ENCODE measurements at regions not wholly inside any gene's neighbourhood (a gene's known extent, or its start where the extent isn't known, plus 50 kb on each side); places are given as distances from the start of the nearest gene placed in this dataset.
"Not testable (repeated sequence)": the region's sequence is repeated elsewhere in the genome, so short reads cannot be mapped to it uniquely, and the experiment has no call there.

DNA sequence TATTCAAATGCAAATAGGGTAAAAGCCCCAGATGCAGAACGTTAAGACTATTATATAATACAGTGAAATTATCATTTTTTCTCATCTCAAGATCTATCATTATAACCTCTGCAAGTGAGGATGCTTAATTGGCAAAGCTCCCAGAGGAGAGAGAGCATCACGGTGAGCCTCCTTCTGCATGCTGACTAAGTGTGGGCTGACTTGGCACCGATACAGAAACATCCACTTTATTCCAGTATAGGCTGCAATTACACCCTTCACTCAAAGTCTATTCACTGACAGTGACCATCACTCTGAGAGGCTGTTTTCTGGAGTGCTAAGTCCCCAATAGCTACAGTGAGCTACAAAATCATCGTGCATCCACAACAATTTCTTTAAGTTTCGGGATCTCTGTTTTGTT lies 171.1 kb upstream of the NBPF9 start:
- not testable (repeated sequence) for H3K4me3 ChIP-seq (ENCODE audit: low read depth in 1 of 2, low read length in 2 of 2); H3K27me3 ChIP-seq (ENCODE audit: control insufficient read depth in 1 of 2, insufficient read depth in 2 of 2, low read length in 2 of 2); H3K4me1 ChIP-seq (ENCODE audit: control insufficient read depth in 2 of 2, insufficient read depth in 2 of 2, low read length in 1 of 2); H3K9me3 ChIP-seq (ENCODE audit: control insufficient read depth in 2 of 2, insufficient read depth in 1 of 2, low read depth in 1 of 2, low read length in 1 of 2); H3K27ac ChIP-seq (ENCODE audit: low read depth in 2 of 2, low read length in 1 of 2); H3K36me3 ChIP-seq (ENCODE audit: control insufficient read depth in 2 of 2, insufficient read depth in 2 of 2, low read length in 1 of 2)
- 79 to 95% methylated on average over 2 of the region's 5 CpGs for WGBS, 2 donors

DNA sequence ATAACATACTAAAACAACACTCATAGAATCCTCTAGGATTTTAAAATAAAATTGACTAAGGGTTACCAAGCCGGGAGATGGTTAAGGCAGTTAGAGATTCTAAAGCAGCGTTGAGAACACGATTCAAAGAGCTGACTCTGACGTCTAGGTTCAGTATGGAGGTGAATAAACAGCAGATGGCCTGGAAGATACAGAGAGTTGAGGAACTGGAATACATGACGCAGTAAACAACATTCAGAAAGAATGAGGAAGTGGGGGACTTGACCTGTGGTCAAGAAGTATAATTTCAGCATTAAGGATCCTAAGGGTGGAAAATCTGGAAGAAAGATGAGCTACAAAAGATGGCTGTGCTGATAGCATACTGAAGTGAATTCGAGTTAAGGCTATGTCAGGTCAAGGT lies 172.5 kb upstream of the NBPF9 start:
- not testable (repeated sequence) for H3K9me3 ChIP-seq (ENCODE audit: control insufficient read depth in 2 of 2, insufficient read depth in 1 of 2, low read depth in 1 of 2, low read length in 1 of 2); H3K27ac ChIP-seq (ENCODE audit: low read depth in 2 of 2, low read length in 1 of 2); H3K27me3 ChIP-seq (ENCODE audit: control insufficient read depth in 1 of 2, insufficient read depth in 2 of 2, low read length in 2 of 2); H3K4me3 ChIP-seq (ENCODE audit: low read depth in 1 of 2, low read length in 2 of 2); H3K36me3 ChIP-seq (ENCODE audit: control insufficient read depth in 2 of 2, insufficient read depth in 2 of 2, low read length in 1 of 2); H3K4me1 ChIP-seq (ENCODE audit: control insufficient read depth in 2 of 2, insufficient read depth in 2 of 2, low read length in 1 of 2)
- no CpG with 5 or more reads among the region's 6 CpGs for WGBS, 2 donors

DNA sequence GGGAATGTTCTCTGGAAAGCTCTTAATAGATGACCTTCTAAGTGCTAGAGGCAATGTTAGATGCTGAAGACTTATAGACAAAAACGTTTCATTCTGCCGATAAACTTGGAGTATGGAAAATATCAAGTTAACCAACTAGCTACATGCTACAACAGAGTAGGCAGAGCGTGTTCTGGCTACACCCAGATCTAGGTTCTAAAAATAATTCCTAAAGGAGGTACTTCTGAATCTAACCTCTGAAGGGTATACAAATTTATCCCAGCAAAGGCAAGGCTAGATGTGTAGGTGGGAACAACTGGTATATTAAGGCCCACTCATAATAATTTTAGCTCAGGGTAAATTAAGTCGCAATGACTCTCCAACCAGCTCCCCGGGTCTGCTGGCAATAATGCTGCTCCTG lies 173.1 kb upstream of the NBPF9 start:
- not testable (repeated sequence) for H3K27ac ChIP-seq (ENCODE audit: low read depth in 2 of 2, low read length in 1 of 2); H3K4me3 ChIP-seq (ENCODE audit: low read depth in 1 of 2, low read length in 2 of 2); H3K9me3 ChIP-seq (ENCODE audit: control insufficient read depth in 2 of 2, insufficient read depth in 1 of 2, low read depth in 1 of 2, low read length in 1 of 2); H3K4me1 ChIP-seq (ENCODE audit: control insufficient read depth in 2 of 2, insufficient read depth in 2 of 2, low read length in 1 of 2); H3K27me3 ChIP-seq (ENCODE audit: control insufficient read depth in 1 of 2, insufficient read depth in 2 of 2, low read length in 2 of 2); H3K36me3 ChIP-seq (ENCODE audit: control insufficient read depth in 2 of 2, insufficient read depth in 2 of 2, low read length in 1 of 2)
- no CpG with 5 or more reads among the region's 5 CpGs for WGBS, 2 donors

DNA sequence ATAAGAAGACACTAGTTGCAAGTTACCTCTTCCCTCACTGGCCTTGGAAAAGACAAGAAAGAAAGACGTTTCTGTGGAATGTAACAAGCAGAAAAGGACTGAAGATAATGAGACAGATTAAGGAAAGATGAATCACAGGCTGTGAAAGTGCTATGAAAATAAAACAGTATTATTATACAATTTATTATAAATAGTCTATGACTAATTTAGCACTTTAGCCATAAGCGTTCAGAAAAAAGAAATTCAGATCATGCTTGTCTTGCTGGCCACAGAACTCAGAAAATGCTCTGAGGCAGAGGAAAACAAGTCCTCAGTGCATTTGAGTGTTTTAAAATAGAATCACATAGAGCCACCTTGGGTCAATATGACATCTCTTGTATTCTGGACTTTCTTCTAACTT lies 174.8 kb upstream of the NBPF9 start:
- not testable (repeated sequence) for H3K4me3 ChIP-seq (ENCODE audit: low read depth in 1 of 2, low read length in 2 of 2); H3K36me3 ChIP-seq (ENCODE audit: control insufficient read depth in 2 of 2, insufficient read depth in 2 of 2, low read length in 1 of 2); H3K9me3 ChIP-seq (ENCODE audit: control insufficient read depth in 2 of 2, insufficient read depth in 1 of 2, low read depth in 1 of 2, low read length in 1 of 2); H3K27me3 ChIP-seq (ENCODE audit: control insufficient read depth in 1 of 2, insufficient read depth in 2 of 2, low read length in 2 of 2); H3K27ac ChIP-seq (ENCODE audit: low read depth in 2 of 2, low read length in 1 of 2); H3K4me1 ChIP-seq (ENCODE audit: control insufficient read depth in 2 of 2, insufficient read depth in 2 of 2, low read length in 1 of 2)
- no CpG with 5 or more reads among the region's 2 CpGs for WGBS, 2 donors

DNA sequence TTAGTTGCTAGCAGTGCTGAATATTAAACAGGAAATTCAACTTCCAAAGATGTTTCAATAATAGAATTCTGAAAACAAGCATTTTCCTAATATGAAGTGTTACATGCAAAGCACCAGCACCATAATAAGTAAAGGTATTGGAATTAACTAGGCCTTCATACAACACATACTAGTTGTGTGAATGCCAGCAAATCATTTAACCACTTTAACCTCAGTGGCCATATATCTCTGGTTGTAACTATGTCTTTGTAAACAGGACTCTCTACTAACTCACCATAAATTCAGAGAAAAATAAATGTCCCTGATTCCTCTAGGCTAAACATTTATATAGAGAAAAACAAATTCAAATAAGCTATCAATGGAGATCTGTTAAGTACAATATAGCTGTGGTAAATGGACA lies 175.7 kb upstream of the NBPF9 start:
- not testable (repeated sequence) for H3K27ac ChIP-seq (ENCODE audit: low read depth in 2 of 2, low read length in 1 of 2)

DNA sequence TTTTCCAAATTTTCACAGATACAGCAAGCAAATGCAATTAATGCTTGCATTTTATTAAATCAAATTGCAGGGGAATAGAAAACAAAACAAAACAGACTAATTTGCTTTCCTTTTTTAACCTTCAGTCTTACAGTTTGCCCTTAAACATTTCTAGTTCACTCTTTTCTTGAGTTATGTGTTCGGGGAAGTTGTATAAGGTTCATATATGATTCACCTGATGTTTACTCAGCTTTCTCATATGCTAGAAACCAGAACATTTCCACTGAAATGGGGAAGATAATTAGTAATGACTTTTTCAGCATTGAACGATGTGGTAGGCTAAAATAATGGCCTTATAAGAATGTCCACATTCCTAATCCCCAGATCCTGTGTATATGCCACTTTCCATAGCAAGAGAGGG lies 176.2 kb upstream of the NBPF9 start:
- not testable (repeated sequence) for H3K27ac ChIP-seq (ENCODE audit: low read depth in 2 of 2, low read length in 1 of 2); H3K4me1 ChIP-seq (ENCODE audit: control insufficient read depth in 2 of 2, insufficient read depth in 2 of 2, low read length in 1 of 2); H3K27me3 ChIP-seq (ENCODE audit: control insufficient read depth in 1 of 2, insufficient read depth in 2 of 2, low read length in 2 of 2); H3K4me3 ChIP-seq (ENCODE audit: low read depth in 1 of 2, low read length in 2 of 2); H3K36me3 ChIP-seq (ENCODE audit: control insufficient read depth in 2 of 2, insufficient read depth in 2 of 2, low read length in 1 of 2); H3K9me3 ChIP-seq (ENCODE audit: control insufficient read depth in 2 of 2, insufficient read depth in 1 of 2, low read depth in 1 of 2, low read length in 1 of 2)
- WGBS, 2 donors, result 69 to 86% methylated on average over 1 of the region's 2 CpGs

More for the DNA sequence above, 175.7 kb upstream of the NBPF9 start:
- not testable (repeated sequence) for H3K4me1 ChIP-seq (ENCODE audit: control insufficient read depth in 2 of 2, insufficient read depth in 2 of 2, low read length in 1 of 2); H3K4me3 ChIP-seq (ENCODE audit: low read depth in 1 of 2, low read length in 2 of 2); H3K27me3 ChIP-seq (ENCODE audit: control insufficient read depth in 1 of 2, insufficient read depth in 2 of 2, low read length in 2 of 2); H3K36me3 ChIP-seq (ENCODE audit: control insufficient read depth in 2 of 2, insufficient read depth in 2 of 2, low read length in 1 of 2); H3K9me3 ChIP-seq (ENCODE audit: control insufficient read depth in 2 of 2, insufficient read depth in 1 of 2, low read depth in 1 of 2, low read length in 1 of 2)

DNA sequence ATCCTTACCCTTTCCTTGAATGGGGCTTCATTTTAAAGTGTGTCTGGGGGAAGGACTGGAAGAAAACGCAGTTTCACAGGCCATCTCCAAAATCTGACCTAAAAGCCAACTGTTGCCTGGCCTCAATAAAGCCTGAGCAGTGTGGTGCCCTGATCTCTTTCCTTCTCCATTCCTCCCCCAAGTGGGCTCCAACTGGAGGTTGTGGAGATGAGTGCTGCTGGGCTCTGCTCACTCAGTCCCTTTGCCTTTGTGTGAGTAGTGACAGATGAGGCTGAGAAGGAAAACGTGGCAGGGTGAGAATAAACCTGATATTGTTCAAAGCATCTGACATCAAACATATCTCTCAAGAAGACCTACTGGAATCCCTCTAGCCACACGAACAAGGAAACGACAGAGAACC lies 181.4 kb upstream of the NBPF9 start:
- no CpG with 5 or more reads among the region's 4 CpGs for WGBS, 2 donors

DNA sequence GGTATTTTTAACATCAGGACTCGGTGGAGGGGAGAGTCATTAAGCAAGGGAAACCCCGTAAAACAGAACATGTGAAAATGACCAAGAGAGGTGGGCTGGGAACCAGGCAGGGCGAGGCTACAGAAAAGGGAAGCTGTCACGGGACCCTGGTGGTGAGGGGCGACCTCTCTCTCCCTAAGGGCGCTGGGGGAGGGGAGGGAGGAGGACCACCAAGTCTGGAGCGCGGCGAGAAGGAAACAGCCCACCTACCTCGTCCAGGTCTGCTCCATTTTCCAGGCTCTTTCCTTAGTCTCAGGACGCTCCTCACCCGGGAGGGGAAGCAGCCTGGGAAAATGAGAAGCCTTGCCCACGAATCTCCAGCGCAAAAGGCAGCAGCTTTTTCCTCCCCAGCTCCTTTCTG lies 181.9 kb upstream of the NBPF9 start:
- WGBS, 2 donors, result no CpG with 5 or more reads among the region's 14 CpGs
- not testable (repeated sequence) for H3K27ac ChIP-seq (ENCODE audit: low read depth in 2 of 2, low read length in 1 of 2); H3K4me3 ChIP-seq (ENCODE audit: low read depth in 1 of 2, low read length in 2 of 2); H3K4me1 ChIP-seq (ENCODE audit: control insufficient read depth in 2 of 2, insufficient read depth in 2 of 2, low read length in 1 of 2); H3K27me3 ChIP-seq (ENCODE audit: control insufficient read depth in 1 of 2, insufficient read depth in 2 of 2, low read length in 2 of 2); H3K9me3 ChIP-seq (ENCODE audit: control insufficient read depth in 2 of 2, insufficient read depth in 1 of 2, low read depth in 1 of 2, low read length in 1 of 2); H3K36me3 ChIP-seq (ENCODE audit: control insufficient read depth in 2 of 2, insufficient read depth in 2 of 2, low read length in 1 of 2)

More for the DNA sequence above, 181.4 kb upstream of the NBPF9 start:
- not testable (repeated sequence) for H3K36me3 ChIP-seq (ENCODE audit: control insufficient read depth in 2 of 2, insufficient read depth in 2 of 2, low read length in 1 of 2); H3K27me3 ChIP-seq (ENCODE audit: control insufficient read depth in 1 of 2, insufficient read depth in 2 of 2, low read length in 2 of 2); H3K27ac ChIP-seq (ENCODE audit: low read depth in 2 of 2, low read length in 1 of 2); H3K9me3 ChIP-seq (ENCODE audit: control insufficient read depth in 2 of 2, insufficient read depth in 1 of 2, low read depth in 1 of 2, low read length in 1 of 2); H3K4me3 ChIP-seq (ENCODE audit: low read depth in 1 of 2, low read length in 2 of 2); H3K4me1 ChIP-seq (ENCODE audit: control insufficient read depth in 2 of 2, insufficient read depth in 2 of 2, low read length in 1 of 2)

DNA sequence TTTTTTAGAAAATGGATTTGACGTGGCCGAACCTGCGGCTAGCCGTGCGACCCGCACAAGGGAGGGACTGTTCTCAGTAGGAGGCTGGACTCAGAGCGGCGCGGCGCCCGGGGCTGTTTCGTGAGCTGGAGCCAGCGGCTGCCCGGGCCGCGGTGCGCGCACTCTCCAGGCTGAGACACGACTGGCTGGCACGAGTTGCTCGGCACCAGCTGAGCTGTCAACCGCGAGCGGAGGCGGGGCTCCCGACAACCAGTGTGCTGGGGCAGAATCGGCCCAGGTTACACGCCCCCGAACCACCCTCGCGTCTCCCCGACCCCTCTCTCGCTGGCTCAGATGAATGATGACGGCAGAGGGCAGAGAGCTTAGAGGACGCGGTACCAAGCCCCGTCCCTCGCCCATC lies 182.3 kb upstream of the NBPF9 start:
- not testable (repeated sequence) for H3K4me3 ChIP-seq (ENCODE audit: low read depth in 1 of 2, low read length in 2 of 2); H3K4me1 ChIP-seq (ENCODE audit: control insufficient read depth in 2 of 2, insufficient read depth in 2 of 2, low read length in 1 of 2); H3K27ac ChIP-seq (ENCODE audit: low read depth in 2 of 2, low read length in 1 of 2); H3K36me3 ChIP-seq (ENCODE audit: control insufficient read depth in 2 of 2, insufficient read depth in 2 of 2, low read length in 1 of 2); H3K27me3 ChIP-seq (ENCODE audit: control insufficient read depth in 1 of 2, insufficient read depth in 2 of 2, low read length in 2 of 2); H3K9me3 ChIP-seq (ENCODE audit: control insufficient read depth in 2 of 2, insufficient read depth in 1 of 2, low read depth in 1 of 2, low read length in 1 of 2)
- 0 to 1% methylated on average over 12 to 13 of the region's 38 CpGs for WGBS, 2 donors

DNA sequence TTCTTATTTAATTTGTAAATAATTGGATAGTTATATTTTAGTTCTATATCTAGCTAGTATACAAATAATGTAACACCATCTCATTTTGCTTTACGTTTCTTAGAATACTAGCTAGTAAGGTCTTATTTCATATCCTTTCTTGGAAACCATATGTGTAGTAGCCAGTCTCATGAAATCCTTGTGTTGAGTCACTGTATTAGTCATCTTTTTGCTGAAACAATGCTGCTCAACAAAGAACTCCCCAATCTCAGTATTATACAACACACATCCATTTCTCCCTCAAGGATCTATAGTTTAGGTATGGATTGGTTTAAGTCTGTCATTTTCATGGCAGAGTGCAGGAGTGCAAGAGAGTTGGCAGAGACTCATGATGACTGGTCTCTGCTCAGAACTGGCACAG lies 185.2 kb upstream of the NBPF9 start:
- not testable (repeated sequence) for H3K4me3 ChIP-seq (ENCODE audit: low read depth in 1 of 2, low read length in 2 of 2); H3K27ac ChIP-seq (ENCODE audit: low read depth in 2 of 2, low read length in 1 of 2); H3K4me1 ChIP-seq (ENCODE audit: control insufficient read depth in 2 of 2, insufficient read depth in 2 of 2, low read length in 1 of 2); H3K36me3 ChIP-seq (ENCODE audit: control insufficient read depth in 2 of 2, insufficient read depth in 2 of 2, low read length in 1 of 2); H3K9me3 ChIP-seq (ENCODE audit: control insufficient read depth in 2 of 2, insufficient read depth in 1 of 2, low read depth in 1 of 2, low read length in 1 of 2); H3K27me3 ChIP-seq (ENCODE audit: control insufficient read depth in 1 of 2, insufficient read depth in 2 of 2, low read length in 2 of 2)
- WGBS, 2 donors, result 52 to 63% methylated on average over 1 of the region's 1 CpG

Measured in esophagus (tissue), 2 donors.